Stimulated activated naive CD8-positive, alpha-beta T cell treated with anti-CD3 and anti-CD28 coated beads, Interleukin-15, Interleukin-2, amounts not matched to agents 100 ng/mL and 50 ng/mL, for 24 hours (primary cell): ENCODE measurements at regions not wholly inside any gene's neighbourhood (a gene's known extent, or its start where the extent isn't known, plus 50 kb on each side); places are given as distances from the start of the nearest gene placed in this dataset.
"Not testable (repeated sequence)": the region's sequence is repeated elsewhere in the genome, so short reads cannot be mapped to it uniquely, and the experiment has no call there.

Source experiments
- H3K27ac Mint-ChIP-seq: one replicate; pipeline ENCODE4 v1.8.0; 2021; ENCODE audit warnings: mild to moderate bottlenecking, mixed read lengths
- H3K27me3 Mint-ChIP-seq: one replicate; pipeline ENCODE4 v1.8.0; 2021; ENCODE audit warnings: mixed read lengths
- H3K36me3 Mint-ChIP-seq: one replicate; pipeline ENCODE4 v1.8.0; 2021; ENCODE audit warnings: low read depth, mixed read lengths
- H3K4me1 Mint-ChIP-seq: one replicate; pipeline ENCODE4 v1.8.0; 2021; ENCODE audit warnings: low read depth, mixed read lengths
- H3K4me3 Mint-ChIP-seq: one replicate; pipeline ENCODE4 v1.8.0; 2021; ENCODE audit warnings: mild to moderate bottlenecking, mixed read lengths
- H3K9me3 Mint-ChIP-seq: one replicate; pipeline ENCODE4 v1.8.0; 2021; ENCODE audit warnings: mixed read lengths

GRCh38 chr10:130351466-130352290 lies 215.5 kb downstream of the GLRX3 start:
- no peaks in the 10 kb centered on the region for H3K36me3 Mint-ChIP-seq
- H3K9me3 Mint-ChIP-seq, result peaks cover 4% of the 10 kb centered on the region
- peaks cover 3% of the 10 kb centered on the region for H3K27me3 Mint-ChIP-seq
- H3K27ac Mint-ChIP-seq, result no peak overlapping the region
- H3K4me3 Mint-ChIP-seq, result no peak overlapping the region
- no peaks in the 10 kb centered on the region for H3K4me1 Mint-ChIP-seq

GRCh38 chr10:130352291-130352645 lies 216.1 kb downstream of the GLRX3 start:
- Mint-ChIP-seq H3K4me1 (no peaks in the 10 kb centered on the region), H3K36me3 (no peaks in the 10 kb centered on the region)

GRCh38 chr10:130353928-130354572 lies 217.9 kb downstream of the GLRX3 start:
- Mint-ChIP-seq H3K4me1 (no peaks in the 10 kb centered on the region), H3K36me3 (no peaks in the 10 kb centered on the region), H3K9me3 (no peaks in the 10 kb centered on the region), H3K27me3 (peaks cover 3% of the 10 kb centered on the region), H3K4me3 (no peak overlapping the region), H3K27ac (no peak overlapping the region)

More at GRCh38 chr10:130352291-130352645, 216.1 kb downstream of the GLRX3 start:
- Mint-ChIP-seq H3K27ac (no peak overlapping the region), H3K4me3 (no peak overlapping the region), H3K27me3 (peaks cover 3% of the 10 kb centered on the region), H3K9me3 (peaks cover 4% of the 10 kb centered on the region)

- Mint-ChIP-seq H3K4me3 (no peak overlapping the region), H3K4me1 (no peaks in the 10 kb centered on the region), H3K9me3 (no peaks in the 10 kb centered on the region), H3K27ac (no peak overlapping the region), H3K27me3 (no peaks in the 10 kb centered on the region), H3K36me3 (no peaks in the 10 kb centered on the region)
Measured at GRCh38 chr10:130354573-130354954, 218.4 kb downstream of the GLRX3 start.

- Mint-ChIP-seq H3K27ac (no peak overlapping the region), H3K4me1 (no peaks in the 10 kb centered on the region), H3K9me3 (no peaks in the 10 kb centered on the region), H3K27me3 (no peaks in the 10 kb centered on the region), H3K36me3 (no peaks in the 10 kb centered on the region), H3K4me3 (no peak overlapping the region)
Measured at GRCh38 chr10:130354976-130355795, 219.0 kb downstream of the GLRX3 start.

- not testable (repeated sequence) for H3K9me3 Mint-ChIP-seq, H3K27me3 Mint-ChIP-seq, H3K27ac Mint-ChIP-seq, H3K36me3 Mint-ChIP-seq, H3K4me1 Mint-ChIP-seq, H3K4me3 Mint-ChIP-seq
Measured at GRCh38 chr10:130356429-130356828, 220.2 kb downstream of the GLRX3 start.

GRCh38 chr10:130357226-130357625 lies 221.0 kb downstream of the GLRX3 start:
- H3K4me1 Mint-ChIP-seq, result no peaks in the 10 kb centered on the region
- no peak overlapping the region for H3K4me3 Mint-ChIP-seq
- no peaks in the 10 kb centered on the region for H3K36me3 Mint-ChIP-seq
- no peaks in the 10 kb centered on the region for H3K9me3 Mint-ChIP-seq
- H3K27me3 Mint-ChIP-seq, result no peaks in the 10 kb centered on the region
- no peak overlapping the region for H3K27ac Mint-ChIP-seq

- no peaks in the 10 kb centered on the region for H3K4me1 Mint-ChIP-seq
- H3K9me3 Mint-ChIP-seq, result no peaks in the 10 kb centered on the region
Measured at GRCh38 chr10:130357951-130358350, 221.8 kb downstream of the GLRX3 start.

GRCh38 chr10:130358981-130359650 lies 222.9 kb downstream of the GLRX3 start:
- no peaks in the 10 kb centered on the region for H3K9me3 Mint-ChIP-seq
- no peak overlapping the region for H3K4me3 Mint-ChIP-seq
- no peaks in the 10 kb centered on the region for H3K36me3 Mint-ChIP-seq
- H3K27me3 Mint-ChIP-seq, result no peaks in the 10 kb centered on the region
- no peaks in the 10 kb centered on the region for H3K4me1 Mint-ChIP-seq
- no peak overlapping the region for H3K27ac Mint-ChIP-seq

More at GRCh38 chr10:130357951-130358350, 221.8 kb downstream of the GLRX3 start:
- H3K27ac Mint-ChIP-seq, result no peak overlapping the region
- H3K27me3 Mint-ChIP-seq, result no peaks in the 10 kb centered on the region
- H3K36me3 Mint-ChIP-seq, result no peaks in the 10 kb centered on the region
- no peak overlapping the region for H3K4me3 Mint-ChIP-seq

- H3K4me3 Mint-ChIP-seq, result no peak overlapping the region
- H3K27ac Mint-ChIP-seq, result no peak overlapping the region
- no peaks in the 10 kb centered on the region for H3K4me1 Mint-ChIP-seq
- no peaks in the 10 kb centered on the region for H3K9me3 Mint-ChIP-seq
- H3K36me3 Mint-ChIP-seq, result no peaks in the 10 kb centered on the region
- no peaks in the 10 kb centered on the region for H3K27me3 Mint-ChIP-seq
Measured at GRCh38 chr10:130359711-130360110, 223.5 kb downstream of the GLRX3 start.

- Mint-ChIP-seq H3K4me1 (no peaks in the 10 kb centered on the region), H3K27ac (no peak overlapping the region), H3K27me3 (no peaks in the 10 kb centered on the region), H3K36me3 (no peaks in the 10 kb centered on the region), H3K4me3 (no peak overlapping the region), H3K9me3 (no peaks in the 10 kb centered on the region)
Measured at GRCh38 chr10:130360826-130361311, 224.7 kb downstream of the GLRX3 start.

- Mint-ChIP-seq H3K4me3 (no peak overlapping the region), H3K27ac (no peak overlapping the region)
Measured at GRCh38 chr10:130361351-130362105, 225.3 kb downstream of the GLRX3 start.

GRCh38 chr10:130362308-130362761 lies 226.1 kb downstream of the GLRX3 start:
- Mint-ChIP-seq H3K27me3 (no peaks in the 10 kb centered on the region), H3K4me1 (no peaks in the 10 kb centered on the region), H3K4me3 (no peak overlapping the region), H3K36me3 (no peaks in the 10 kb centered on the region), H3K9me3 (no peaks in the 10 kb centered on the region), H3K27ac (no peak overlapping the region)

More at GRCh38 chr10:130361351-130362105, 225.3 kb downstream of the GLRX3 start:
- Mint-ChIP-seq H3K9me3 (no peaks in the 10 kb centered on the region), H3K27me3 (no peaks in the 10 kb centered on the region), H3K4me1 (no peaks in the 10 kb centered on the region), H3K36me3 (no peaks in the 10 kb centered on the region)

- H3K4me1 Mint-ChIP-seq, result no peaks in the 10 kb centered on the region
- no peak overlapping the region for H3K27ac Mint-ChIP-seq
- no peaks in the 10 kb centered on the region for H3K36me3 Mint-ChIP-seq
- H3K27me3 Mint-ChIP-seq, result no peaks in the 10 kb centered on the region
- H3K4me3 Mint-ChIP-seq, result no peak overlapping the region
- no peaks in the 10 kb centered on the region for H3K9me3 Mint-ChIP-seq
Measured at GRCh38 chr10:130363051-130363450, 226.9 kb downstream of the GLRX3 start.
